ENCODE measurements at regions not wholly inside any gene's neighbourhood (a gene's known extent, or its start where the extent isn't known, plus 50 kb on each side); places are given as distances from the start of the nearest gene placed in this dataset.

DNA sequence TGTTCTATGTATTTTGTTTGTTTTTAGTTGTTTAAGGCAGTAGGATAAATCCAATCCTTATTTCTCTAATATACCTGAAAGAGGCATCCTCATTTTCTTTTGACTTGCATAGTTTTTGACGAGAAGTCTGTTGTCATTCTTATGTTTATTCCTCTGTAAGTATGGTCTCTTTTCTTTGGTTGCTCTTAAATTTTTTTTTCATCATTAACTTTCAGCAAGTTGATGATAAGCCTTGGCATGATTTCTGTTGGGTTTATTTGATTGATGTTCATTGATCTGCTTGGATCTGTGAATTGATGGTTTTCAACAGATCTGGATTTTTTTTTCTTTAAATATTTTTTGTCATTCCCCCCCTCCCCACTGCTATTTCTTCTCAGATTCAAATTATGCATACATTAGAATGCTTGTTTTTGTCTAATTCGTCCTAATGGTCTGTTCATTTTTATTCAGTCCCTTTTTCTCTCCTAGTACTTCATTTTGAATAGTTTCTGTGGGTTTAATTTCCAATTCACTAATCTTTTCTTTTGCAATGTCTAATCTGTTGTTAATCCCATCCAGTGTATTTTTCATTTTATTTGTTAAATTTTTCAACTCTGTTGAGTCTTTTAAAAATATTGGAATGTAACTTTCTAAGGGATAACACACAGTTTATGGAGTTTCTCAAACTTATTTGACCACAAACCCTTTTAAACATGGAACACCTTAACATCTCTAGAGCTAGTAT lies 495.9 kb downstream of the CSNK1G3 start:
- TF ChIP-seq, protein P1, sequence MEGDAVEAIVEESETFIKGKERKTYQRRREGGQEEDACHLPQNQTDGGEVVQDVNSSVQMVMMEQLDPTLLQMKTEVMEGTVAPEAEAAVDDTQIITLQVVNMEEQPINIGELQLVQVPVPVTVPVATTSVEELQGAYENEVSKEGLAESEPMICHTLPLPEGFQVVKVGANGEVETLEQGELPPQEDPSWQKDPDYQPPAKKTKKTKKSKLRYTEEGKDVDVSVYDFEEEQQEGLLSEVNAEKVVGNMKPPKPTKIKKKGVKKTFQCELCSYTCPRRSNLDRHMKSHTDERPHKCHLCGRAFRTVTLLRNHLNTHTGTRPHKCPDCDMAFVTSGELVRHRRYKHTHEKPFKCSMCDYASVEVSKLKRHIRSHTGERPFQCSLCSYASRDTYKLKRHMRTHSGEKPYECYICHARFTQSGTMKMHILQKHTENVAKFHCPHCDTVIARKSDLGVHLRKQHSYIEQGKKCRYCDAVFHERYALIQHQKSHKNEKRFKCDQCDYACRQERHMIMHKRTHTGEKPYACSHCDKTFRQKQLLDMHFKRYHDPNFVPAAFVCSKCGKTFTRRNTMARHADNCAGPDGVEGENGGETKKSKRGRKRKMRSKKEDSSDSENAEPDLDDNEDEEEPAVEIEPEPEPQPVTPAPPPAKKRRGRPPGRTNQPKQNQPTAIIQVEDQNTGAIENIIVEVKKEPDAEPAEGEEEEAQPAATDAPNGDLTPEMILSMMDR (conservative IDR thresholded peaks at IDR 0.05 in 1 of 2, IDR thresholded peaks at IDR 0.05 in 1 of 2; ENCODE audit: low read depth in 1 of 2, low read length in 2 of 2) = no peak
- no peak for TF ChIP-seq EZH2 (IDR thresholded peaks at IDR 0.05; ENCODE audit: low read length, missing control alignments)

All from fibroblast of lung (primary cell).